ENCODE measurements at regions not wholly inside any gene's neighbourhood (a gene's known extent, or its start where the extent isn't known, plus 50 kb on each side); places are given as distances from the start of the nearest gene placed in this dataset.

- no peak for TF ChIP-seq ZNF30 (CRISPR knock-in tag; IDR thresholded peaks at IDR 0.05)
- no peak for TF ChIP-seq ZNF780A (CRISPR knock-in tag; IDR thresholded peaks at IDR 0.05)
- TF ChIP-seq ZNF766 (CRISPR knock-in tag; IDR thresholded peaks at IDR 0.05; ENCODE audit: borderline replicate concordance): no peak
- TF ChIP-seq POLR2AphosphoS5 (IDR thresholded peaks at IDR 0.05; ENCODE audit: low read depth, low read length): no peak
- no peak for TF ChIP-seq CTCF (CRISPR knock-in tag; IDR thresholded peaks at IDR 0.05)
- TF ChIP-seq ZNF678 (CRISPR knock-in tag; IDR thresholded peaks at IDR 0.05): no peak
- no peak for TF ChIP-seq GABPB1 (CRISPR knock-in tag; IDR thresholded peaks at IDR 0.05)
- TF ChIP-seq YY1 (IDR thresholded peaks at IDR 0.05; ENCODE audit: insufficient read depth, insufficient replicate concordance, low read depth, low read length): no peak
- TF ChIP-seq RBM39 (IDR thresholded peaks at IDR 0.05; ENCODE audit: low read depth, low read length, poor library complexity, severe bottlenecking): no peak
- no peak for TF ChIP-seq TAF1 (CRISPR knock-in tag; IDR thresholded peaks at IDR 0.05)
Observed at GRCh38 chr13:47813718-47814117, 187.4 kb downstream of the SUCLA2 start.

Measured in HepG2 (cell line).